Activated CD8-positive, alpha-beta memory T cell treated with anti-CD3 and anti-CD28 coated beads, Interleukin-2, amount 50 U/mL, for 4 hours (primary cell): ENCODE measurements at regions not wholly inside any gene's neighbourhood (a gene's known extent, or its start where the extent isn't known, plus 50 kb on each side); places are given as distances from the start of the nearest gene placed in this dataset.
"Not testable (repeated sequence)": the region's sequence is repeated elsewhere in the genome, so short reads cannot be mapped to it uniquely, and the experiment has no call there.

Source experiments
- DNase-seq: peaks from one replicate; pipeline ENCODE4 v3.0.0-alpha.2; 2020

DNA sequence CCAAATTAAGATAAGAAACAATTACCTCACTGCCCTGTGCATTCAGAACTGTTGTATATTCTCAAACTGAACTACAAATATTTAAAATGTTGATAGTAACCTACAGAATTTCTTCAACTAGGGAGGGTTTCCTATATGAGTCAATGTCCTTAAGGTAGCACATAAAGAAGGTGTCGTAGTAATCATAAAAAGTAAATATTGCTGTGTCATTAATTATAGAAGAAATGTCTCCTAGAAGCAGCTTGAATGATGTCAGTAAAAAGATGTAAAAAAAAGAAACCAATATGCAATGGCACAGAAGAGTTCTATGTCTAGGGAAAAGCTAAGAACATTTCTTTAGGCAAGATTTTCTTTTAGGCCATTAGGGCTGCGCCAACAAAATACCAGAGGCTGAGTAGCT lies 559.6 kb upstream of the EPHA5 start:
- DNase-seq: no peak

DNA sequence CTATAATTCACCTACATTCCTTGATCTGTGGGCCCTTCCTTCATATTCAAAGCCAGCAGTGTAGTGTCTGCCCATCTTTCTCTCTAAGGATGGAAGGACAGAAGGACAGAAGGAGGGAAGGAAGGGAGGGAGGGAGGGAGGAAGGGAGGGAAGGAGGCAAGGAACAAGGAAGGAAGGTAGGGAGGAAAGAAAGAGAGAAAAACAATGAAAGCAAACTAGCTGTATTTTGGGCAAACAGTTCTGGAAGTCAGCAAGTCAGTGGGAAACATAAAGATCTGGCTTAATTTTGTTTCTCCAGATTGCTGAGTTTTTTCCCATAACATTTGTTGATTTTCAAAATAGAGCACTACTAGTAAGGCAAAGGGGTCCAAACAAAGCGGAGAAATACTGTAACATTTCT lies 555.2 kb upstream of the EPHA5 start:
- DNase-seq: no peak

DNA sequence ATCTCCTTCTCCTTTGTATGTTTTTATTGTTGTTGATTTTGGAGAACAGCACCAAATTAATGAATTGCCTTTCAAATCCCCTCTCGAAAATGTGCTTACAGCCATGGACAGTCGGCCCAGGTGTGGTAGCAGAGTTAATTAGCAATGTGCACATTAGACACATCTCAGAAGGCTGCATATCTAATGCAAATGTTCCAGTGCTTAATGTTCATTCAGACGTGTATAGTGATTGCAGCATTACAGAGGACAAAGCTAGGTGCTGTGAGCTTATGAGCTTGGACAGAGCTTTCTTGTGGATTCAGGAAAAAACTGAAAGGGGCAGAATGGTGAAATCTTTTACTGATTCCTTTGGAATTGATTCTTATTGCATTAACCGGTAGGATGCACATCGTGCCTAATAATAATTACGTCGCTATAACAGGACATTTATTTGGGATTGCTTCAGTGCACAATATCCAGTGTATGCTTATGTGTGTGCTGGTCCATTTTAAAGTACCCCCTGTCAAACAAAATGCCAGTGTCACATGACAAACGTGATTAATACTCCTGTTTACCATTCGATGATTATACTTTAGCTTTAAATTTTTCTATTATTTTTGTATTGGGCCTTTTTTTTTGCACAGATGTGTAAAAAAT lies 552.9 kb upstream of the EPHA5 start:
- no peak for DNase-seq

DNA sequence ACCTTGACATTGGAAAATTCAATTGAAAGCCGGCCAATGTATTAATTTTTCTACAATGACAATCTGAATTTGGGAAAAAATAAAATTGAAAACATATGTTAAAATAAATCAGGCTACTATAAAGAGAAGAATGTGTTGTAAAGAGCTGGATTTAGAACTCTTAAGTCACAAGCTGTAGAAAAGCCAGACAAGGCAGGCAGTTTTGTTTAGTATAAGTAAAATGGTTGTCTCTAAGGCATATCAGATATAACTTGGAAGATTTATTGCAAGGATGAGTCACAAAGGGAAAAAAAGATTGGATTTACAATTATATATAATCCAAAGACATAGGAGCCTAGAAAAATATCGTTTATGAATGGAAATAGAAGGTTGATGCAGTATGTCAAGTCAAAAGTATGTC lies 549.1 kb upstream of the EPHA5 start:
- DNase-seq: no peak

DNA sequence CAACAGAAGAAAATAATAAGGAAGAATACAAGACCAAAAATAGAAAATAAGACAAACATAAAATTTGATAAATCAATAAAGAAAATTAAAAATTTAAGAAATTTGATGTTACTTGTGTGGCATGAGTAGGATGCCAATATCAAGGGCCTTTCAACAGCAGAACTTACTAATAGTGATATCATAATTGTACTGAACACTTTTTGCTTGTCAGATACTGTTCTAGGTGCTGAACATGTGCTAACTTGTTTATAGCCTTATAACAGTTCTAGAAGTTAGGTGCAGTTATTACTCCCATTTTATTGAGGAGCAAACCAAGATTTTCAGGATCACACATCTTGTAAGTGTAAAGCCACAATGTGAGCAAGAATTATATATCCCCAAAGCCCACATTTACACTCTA lies 546.0 kb upstream of the EPHA5 start:
- no peak for DNase-seq

DNA sequence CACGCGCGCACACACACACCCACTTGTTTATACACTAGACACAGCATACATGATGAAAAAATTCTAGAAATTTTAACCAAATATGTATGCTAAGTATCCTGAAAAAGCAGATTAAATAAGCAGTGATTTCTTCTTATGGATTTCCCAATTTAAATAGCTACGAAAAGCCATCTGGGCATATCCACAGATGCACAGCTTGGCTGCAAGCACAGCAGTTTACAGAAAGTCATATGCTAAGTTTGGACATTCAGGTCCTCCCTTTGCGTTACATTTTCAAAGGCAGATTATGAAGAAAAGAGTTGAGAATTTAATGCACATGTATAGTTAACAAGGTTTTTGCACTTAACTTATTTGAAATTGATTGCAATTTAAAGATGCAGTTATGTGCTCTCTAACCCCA lies 542.2 kb upstream of the EPHA5 start:
- no peak for DNase-seq

DNA sequence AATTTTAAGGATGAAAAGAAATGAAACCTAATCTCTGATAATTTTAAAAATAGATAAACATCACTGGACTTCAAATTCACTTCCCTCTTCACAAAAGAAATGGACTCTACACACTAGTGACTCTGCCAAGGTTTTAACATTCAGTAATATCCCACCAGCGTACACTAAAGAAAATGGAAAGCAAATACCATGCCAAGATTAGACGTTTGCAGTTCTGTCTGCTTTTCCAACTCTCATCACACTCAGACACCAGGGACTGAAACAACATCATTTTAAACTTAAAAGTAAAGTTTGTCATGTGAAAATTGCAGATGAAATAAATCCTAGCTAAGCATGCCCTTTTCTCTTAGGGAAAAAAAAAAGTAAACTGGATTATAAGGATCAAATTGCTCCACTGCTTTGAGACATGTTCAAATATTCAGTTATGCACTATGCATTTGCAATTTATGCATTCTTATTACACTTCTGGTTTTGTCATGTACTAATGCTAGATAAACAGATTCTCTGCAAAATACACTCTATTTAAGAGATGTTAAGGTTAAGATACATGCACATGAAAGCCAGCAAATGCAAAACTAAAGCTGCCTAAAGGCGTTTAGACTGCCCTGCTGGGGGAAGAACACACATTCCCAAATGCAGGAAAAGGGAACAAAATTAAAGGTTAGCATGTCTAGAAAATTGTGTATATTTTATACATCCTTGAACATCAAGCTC lies 534.4 kb upstream of the EPHA5 start:
- no peak for DNase-seq

DNA sequence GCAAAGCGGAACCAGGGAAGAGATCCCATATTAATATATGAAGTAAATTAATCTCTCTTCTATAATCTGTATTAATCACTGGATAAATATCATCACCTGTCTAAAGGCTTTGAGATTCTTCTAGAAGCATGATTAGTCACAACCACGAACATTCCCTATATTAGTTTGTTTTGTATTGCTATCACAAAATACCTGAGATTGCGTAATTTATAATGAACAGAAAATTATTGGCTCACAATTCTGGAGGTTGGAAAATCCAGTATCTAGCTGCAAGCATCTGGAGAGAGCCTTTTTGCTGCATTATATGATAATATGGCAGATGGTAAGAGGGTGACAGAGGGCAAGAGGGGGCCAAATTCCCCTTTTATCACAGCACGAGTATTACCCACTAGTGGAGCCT lies 532.6 kb upstream of the EPHA5 start:
- no peak for DNase-seq

DNA sequence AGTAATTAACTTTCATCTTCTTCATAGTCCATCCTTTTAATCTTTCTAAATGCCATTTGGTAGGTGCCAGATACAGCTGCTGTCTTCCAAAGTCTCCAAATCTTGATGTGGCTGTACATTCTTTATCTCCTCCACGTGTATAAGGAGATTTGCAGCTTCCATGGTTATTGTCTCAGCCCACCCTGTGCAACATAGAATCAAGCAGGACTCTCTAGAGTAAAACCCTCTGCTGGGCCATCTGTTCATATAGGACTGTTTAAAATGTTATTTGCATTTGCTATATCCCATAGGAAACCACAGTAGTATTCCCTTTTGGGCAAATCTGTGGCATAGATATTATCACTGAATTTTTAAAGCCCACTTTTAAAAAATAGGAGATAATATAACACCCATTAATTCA lies 527.2 kb upstream of the EPHA5 start:
- DNase-seq: no peak

DNA sequence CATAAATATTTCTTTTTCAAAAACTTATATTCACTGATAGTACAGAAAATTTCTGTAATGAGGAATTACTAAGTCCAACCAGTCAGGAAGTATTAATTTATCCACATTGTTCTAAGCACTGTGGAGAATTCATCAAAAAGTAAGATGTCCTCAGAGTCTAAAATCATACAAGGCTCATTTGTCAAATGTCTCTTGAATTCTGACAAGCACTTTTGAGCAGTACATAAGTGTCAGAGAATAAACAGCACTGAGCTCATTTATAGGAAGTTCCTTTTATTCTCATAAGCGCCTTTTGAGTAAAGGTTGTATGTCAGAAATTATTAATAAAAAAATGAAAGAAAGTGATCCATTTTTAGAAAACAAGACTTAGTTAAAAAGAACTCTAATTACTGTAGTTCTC lies 523.2 kb upstream of the EPHA5 start:
- DNase-seq: no peak

DNA sequence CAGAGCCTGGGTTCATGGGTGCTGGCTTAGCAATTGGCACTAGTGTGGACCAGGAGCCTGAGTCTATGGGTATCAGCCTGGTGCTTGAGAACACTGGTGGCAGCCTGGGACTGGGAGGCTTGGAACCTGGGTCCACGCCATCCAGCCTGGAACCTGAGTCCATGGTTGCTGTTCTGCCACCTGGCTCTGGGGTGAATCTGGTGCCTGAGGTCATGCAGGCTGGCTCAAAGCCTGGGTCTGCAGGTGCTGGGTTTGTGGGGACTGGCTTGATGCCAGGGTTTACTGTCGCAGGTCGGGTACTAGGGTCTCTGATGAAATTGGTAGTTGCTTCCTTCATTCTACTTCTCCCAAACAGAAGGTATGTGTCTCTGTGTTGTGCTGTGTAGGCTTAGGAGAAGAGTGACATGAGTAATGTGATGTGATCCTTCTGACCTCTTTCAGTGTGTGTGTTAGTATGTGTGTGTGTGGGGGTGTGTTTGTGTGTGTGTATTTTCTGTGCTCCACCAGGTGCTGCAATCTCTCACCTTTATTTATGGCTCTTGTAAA lies 517.0 kb upstream of the EPHA5 start:
- DNase-seq: no peak

DNA sequence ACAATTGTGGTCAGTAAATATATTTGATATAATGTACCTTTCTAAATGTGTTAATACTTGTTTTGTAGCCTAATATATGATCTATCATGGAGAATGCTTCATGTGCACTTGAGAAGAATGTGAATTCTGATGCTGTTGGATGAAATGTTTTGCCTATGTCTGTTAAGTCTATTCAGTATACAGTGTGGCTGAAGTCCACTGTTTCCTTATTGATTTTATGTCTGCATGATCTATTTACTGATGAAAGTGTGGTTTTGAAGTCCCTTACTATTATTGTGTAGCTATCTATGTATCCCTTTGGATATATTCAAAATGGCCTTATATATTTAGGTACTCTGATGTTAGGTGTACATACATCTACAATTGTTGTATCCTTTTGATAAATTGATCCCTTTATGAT lies 515.8 kb upstream of the EPHA5 start:
- DNase-seq: no peak

DNA sequence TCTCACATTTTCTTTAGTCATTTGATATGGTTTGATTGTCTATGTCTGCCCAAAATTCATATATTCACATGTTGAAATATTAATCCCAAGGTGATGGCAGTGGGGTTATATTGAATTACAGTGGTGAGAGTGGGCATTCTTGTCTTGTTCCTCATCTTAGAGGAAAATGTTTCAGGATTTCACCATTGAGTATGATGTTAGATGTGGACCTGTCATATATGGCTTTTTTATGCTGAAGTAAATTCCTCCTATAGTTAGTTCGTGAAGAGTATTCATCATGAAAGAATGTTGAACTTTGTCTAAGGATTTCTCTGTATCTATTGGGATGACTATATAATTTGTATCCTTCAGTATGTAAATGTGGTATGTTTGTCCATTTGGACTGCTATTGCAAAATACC lies 512.3 kb upstream of the EPHA5 start:
- no peak for DNase-seq

DNA sequence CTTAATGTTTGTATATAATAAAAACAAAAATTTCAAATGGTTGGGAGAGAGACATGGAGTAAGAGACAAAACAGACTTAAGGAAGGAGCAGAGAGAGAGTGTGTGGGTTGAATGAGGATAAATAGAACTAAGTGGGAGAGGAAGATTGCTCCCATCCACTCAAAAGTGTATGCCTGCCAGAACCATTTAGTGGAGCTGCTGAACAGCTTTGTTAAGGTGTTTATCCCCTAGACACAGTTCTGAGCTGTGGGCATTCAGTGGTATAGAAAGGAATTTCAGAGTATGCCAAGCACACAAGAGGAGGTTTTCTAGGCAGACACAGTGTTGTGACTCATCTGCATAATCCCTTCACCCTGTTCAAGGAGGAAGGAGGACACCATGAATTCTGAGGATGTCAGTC lies 508.6 kb upstream of the EPHA5 start:
- DNase-seq: no peak

DNA sequence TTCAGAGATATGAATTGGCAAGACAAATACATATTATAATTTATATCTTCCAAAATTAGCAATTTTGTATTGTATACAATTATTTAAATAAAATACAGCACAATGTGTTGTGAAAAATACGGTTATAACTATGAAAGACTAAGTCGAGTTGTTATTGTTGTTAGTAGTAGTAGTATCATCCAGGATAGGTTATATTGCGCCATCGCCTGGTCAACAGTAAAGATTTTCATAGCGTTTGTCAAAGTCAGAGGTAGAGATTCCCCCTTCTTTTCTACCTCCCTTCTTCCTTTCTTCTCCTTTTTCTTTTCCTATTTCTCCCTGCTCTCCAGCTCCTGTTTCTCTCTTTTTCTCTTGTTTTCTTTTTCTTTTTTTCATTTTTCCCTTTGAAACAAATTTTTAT lies 499.1 kb upstream of the EPHA5 start:
- DNase-seq: no peak

DNA sequence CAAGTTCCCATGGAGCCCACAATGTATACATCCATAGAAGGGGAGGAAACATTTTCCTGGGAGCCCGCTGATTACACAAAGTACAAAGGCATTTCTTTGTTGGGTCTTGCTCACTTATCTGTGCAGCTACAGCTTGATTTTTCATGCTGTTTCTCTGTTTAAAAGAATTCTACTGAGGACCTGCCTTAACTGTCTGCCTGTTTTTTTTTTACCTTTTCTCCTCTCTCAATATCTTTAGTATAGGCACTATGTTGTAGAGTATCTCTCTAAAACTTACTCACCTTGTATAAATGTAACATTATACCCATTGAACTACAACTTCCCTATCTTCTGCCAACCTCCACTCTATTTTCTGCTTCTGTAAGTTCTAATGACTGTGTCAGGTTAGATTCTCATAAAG lies 494.6 kb upstream of the EPHA5 start:
- DNase-seq: no peak

DNA sequence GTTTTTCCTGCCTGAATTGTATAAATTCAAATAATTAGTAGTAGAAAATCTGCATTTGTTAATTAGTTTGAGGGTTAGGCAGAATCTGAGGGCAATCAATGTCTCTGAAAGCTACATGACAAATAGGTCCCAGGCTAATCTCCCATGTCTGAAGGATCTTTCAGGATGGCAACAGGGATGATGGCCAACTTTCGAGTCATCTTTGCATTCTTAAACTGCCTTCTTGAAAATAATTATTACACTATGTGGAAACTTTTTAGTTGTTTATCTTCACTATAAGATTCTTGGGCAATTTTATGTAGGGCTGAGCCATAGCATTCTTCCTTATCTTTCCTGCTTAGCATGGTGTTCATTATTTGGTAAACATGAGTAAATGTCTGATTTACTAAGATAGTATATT lies 490.3 kb upstream of the EPHA5 start:
- no peak for DNase-seq

DNA sequence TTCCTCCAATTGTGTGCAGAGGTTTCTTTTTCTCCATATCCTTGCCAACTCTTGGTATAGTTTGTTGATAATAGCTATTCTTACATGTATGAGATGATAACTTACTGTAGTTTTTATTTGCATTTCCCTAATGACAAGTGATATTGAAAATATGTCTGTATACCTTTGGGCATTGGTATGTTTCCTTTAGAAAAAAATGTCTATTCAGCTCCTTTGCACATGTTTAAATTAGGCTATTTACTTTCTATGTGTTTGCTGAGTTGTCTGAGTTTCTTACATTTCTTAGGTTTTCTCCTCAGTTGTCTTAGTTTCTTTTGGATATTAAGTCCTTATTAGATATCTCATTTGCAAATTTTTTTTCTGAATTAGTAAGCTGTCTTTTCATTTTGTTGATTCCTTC lies 487.3 kb upstream of the EPHA5 start:
- DNase-seq: no peak

DNA sequence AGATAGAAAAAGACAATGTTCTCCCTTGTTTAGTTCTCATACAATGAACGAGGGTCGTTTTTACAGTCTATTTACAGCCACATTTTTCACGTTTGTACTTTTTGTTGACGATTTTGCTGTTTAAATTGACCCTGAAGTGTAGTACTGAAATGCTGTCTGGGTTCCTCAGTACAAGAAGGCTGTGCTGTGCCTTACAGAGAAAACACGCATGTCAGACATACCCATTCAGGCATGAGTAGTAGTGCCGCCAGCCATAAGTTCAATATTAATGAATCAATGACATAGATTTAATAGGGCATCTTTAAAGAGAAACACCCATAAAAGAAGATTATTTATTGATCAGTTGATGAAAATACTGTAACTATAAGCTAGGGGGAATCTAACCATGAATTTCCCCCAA lies 459.8 kb upstream of the EPHA5 start:
- no peak for DNase-seq

DNA sequence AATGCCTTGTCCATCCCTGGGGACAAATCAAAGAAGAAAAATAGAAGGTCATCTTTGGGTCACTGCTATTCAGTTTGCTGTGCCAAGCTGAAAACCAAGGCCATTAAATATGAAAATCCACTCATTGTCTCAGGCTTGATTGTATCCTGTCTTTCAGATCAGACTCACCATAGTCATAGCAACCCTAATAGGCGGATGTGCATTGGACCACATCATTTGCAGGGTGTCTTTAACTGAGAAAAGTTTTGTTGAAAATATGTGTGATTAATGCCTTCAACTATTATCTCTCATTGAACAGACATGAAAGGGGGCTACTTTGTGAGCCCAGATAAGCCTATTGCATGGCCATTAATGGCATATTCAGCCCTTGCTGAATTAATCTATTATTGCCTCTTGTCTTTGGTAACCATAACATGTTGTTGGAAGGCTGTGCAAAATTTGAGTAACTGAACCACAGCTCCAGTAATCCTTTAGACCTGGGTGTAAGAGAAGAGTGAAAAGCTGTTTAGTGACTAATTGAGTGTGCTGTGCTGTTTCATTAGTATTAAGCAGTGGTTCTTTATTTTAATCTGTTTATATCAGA lies 453.6 kb upstream of the EPHA5 start:
- DNase-seq: no peak

DNA sequence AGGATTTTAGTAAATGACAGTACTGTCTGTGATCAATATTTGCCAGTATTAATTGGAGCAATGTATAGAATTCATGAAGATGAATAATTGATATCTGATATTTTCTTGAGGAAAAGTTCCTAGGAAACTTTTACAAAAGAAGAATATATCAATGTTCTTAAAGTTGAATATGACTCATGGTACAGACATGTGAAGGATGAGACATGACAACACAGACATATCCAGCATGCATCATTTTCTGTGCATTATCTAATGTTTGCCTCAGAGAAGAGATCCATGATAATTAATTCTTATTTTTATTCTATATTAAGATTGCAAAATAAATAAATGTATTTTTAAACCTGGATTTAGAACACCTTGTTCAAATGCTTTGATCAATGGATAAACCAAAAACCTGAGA lies 452.9 kb upstream of the EPHA5 start:
- no peak for DNase-seq

DNA sequence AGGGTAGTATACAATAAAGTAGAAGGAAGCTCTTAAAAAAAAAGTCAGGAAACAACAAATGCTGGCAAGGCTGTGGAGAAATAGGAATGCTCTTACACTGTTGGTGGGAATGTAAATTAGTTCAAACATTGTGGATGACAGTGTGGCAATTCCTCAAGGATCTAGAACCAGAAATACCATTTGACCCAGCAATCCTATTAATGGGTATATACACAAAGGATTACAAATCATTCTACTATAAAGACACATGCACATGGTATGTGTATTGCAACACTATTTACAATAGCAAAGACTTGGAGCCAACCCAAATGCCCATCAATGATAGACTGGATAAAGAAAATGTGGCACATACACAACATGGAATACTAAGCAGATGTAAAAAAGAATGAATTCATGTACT lies 444.9 kb upstream of the EPHA5 start:
- DNase-seq: not testable (repeated sequence)

DNA sequence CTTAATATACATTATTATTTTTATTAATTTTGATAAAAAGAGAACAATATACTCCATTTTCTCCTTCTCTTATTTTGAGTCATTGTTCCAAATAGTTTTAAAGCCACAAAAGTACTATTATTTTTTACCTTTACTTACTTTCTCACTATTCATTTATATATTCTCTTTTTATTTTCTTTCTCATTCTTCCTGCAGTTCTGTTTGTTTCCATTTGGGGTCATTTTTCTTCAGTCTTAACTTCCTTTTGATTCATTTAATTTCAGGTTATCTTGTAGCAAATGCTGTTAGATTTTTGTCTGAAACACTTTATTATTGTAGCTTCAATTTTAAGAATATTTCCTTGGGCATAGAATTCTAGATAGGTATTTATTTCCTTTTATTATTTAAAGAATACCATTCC lies 438.6 kb upstream of the EPHA5 start:
- no peak for DNase-seq

DNA sequence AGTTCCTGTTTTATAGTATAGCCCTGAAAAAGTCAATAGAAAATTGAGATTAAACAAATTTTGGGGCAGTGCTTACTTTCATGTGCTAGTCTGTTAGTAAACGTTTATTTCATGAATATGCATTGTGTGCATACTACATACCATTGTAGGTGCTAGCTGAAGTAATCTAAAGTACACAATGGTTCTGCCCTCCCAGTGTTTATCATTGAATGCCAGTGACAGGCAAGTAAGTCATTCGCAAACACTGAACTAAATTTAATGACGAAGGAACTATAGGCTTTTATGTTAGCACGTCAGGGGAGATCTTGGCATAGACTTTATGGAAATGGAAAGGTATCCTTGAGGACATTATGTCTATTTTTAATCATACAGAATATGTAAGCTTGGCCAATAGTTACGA lies 426.9 kb upstream of the EPHA5 start:
- no peak for DNase-seq

DNA sequence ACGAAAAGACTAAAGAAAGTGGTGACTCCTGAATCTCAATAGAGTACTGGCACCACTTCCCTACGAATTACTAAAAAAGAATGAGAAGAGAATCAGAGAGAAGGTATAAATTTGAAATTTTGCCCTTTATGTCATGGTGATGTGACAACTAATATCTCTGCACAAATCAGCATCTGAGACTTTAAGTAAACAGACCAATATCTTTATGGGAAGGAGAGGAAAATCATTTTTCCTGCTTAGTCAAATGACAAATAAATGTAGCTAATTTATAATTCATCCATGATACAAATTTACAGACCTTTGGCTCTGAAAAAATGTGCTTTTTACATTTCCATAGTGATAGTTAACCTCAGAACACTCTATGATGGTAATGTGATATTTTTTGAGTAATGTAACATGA lies 424.8 kb upstream of the EPHA5 start:
- DNase-seq: no peak
